Liver (tissue), 8 donors: ENCODE measurements at regions not wholly inside any gene's neighbourhood (a gene's known extent, or its start where the extent isn't known, plus 50 kb on each side); places are given as distances from the start of the nearest gene placed in this dataset.

Experiments
- DNase-seq: peaks from one replicate; pipeline ENCODE4 v3.0.0-alpha.2; 2017; ENCODE audit warnings: low spot score
- H3K27ac ChIP-seq, 2 donors: one replicate each; pipeline ENCODE4 v1.7.0; 2013; ENCODE audit warnings: inconsistent platforms in 2 of 2, low read length in 2 of 2, control low read depth in 1 of 2, low read depth in 1 of 2, mild to moderate bottlenecking in 1 of 2
- H3K27me3 ChIP-seq, 4 donors: one replicate each; pipeline versions ENCODE4 v1.6.1 to v1.7.0; 2013; ENCODE audit warnings: low read length in 3 of 4, inconsistent platforms in 1 of 4, mild to moderate bottlenecking in 1 of 4, moderate library complexity in 1 of 4; ENCODE audit not compliant: control insufficient read depth in 4 of 4, insufficient read depth in 4 of 4
- H3K36me3 ChIP-seq, 4 donors: one replicate each; pipeline versions ENCODE4 v1.6.1 to v1.7.0; 2013; ENCODE audit warnings: low read length in 3 of 4, mild to moderate bottlenecking in 3 of 4, low read depth in 1 of 4, moderate library complexity in 1 of 4; ENCODE audit not compliant: control insufficient read depth in 4 of 4, insufficient read depth in 3 of 4
- H3K4me1 ChIP-seq, 4 donors: one replicate each; pipeline versions ENCODE4 v1.6.1 to v1.7.0; 2013; ENCODE audit warnings: low read length in 3 of 4, mild to moderate bottlenecking in 3 of 4, moderate library complexity in 1 of 4; ENCODE audit not compliant: control insufficient read depth in 4 of 4, insufficient read depth in 4 of 4
- H3K4me3 ChIP-seq, 3 donors: one replicate each; pipeline versions ENCODE4 v1.6.1 to v1.7.0; 2013; ENCODE audit warnings: low read length in 3 of 3, control low read depth in 1 of 3, low read depth in 1 of 3, mild to moderate bottlenecking in 1 of 3
- H3K9ac ChIP-seq, 2 donors: one replicate each; pipeline ENCODE4 v1.7.0; 2013; ENCODE audit warnings: low read length in 2 of 2, mild to moderate bottlenecking in 2 of 2, moderate library complexity in 2 of 2, control low read depth in 1 of 2, low read depth in 1 of 2
- H3K9me3 ChIP-seq, 4 donors: one replicate each; pipeline versions ENCODE4 v1.6.1 to v1.7.0; 2013; ENCODE audit warnings: low read length in 3 of 4; ENCODE audit not compliant: control insufficient read depth in 4 of 4
- ATF3 ChIP-seq: IDR thresholded peaks from 2 replicates; pipeline ENCODE4 v1.6.1; 2016; ENCODE audit warnings: antibody characterized with exemption
- CTCF ChIP-seq: fragments of 150-350 bp; IDR thresholded peaks from 2 replicates; pipeline ENCODE4 v1.5.1; 2017; ENCODE audit warnings: improper control_type of control experiment, low read depth, low read length; ENCODE audit not compliant: missing input control
- EGR1 ChIP-seq, 2 donors: IDR thresholded peaks; 2 replicates each; pipeline ENCODE4 v1.6.1; 2016 to 2018; ENCODE audit warnings: antibody characterized with exemption in 2 of 2, low read depth in 2 of 2
- FOXA1 ChIP-seq: IDR thresholded peaks from 2 replicates; pipeline ENCODE4 v1.6.1; 2016; ENCODE audit warnings: antibody characterized with exemption
- FOXA2 ChIP-seq: IDR thresholded peaks from 2 replicates; pipeline ENCODE4 v1.6.1; 2016; ENCODE audit warnings: antibody characterized with exemption
- GABPA ChIP-seq, 2 donors: IDR thresholded peaks in 1 of 2; conservative IDR thresholded peaks in 1 of 2; 2 replicates each; pipeline ENCODE4 v1.6.1; 2016; ENCODE audit warnings: antibody characterized with exemption in 2 of 2, mild to moderate bottlenecking in 1 of 2, moderate library complexity in 1 of 2
- HNF4A ChIP-seq, 2 donors: conservative IDR thresholded peaks; 2 replicates each; pipeline ENCODE4 v1.6.1; 2016; ENCODE audit warnings: antibody characterized with exemption in 2 of 2, mild to moderate bottlenecking in 2 of 2
- HNF4G ChIP-seq: IDR thresholded peaks from 2 replicates; pipeline ENCODE4 v1.6.1; 2016; ENCODE audit warnings: antibody characterized with exemption
- JUND ChIP-seq, 2 donors: IDR thresholded peaks; 2 replicates each; pipeline ENCODE4 v1.6.1; 2016; ENCODE audit warnings: antibody characterized with exemption in 2 of 2
- MAX ChIP-seq: IDR thresholded peaks from 2 replicates; pipeline ENCODE4 v1.6.1; 2016; ENCODE audit warnings: antibody characterized with exemption
- NR2F2 ChIP-seq: IDR thresholded peaks from 2 replicates; pipeline ENCODE4 v1.6.1; 2016; ENCODE audit warnings: antibody characterized with exemption
- RAD21 ChIP-seq, 2 donors: IDR thresholded peaks; 2 replicates each; pipeline ENCODE4 v1.6.1; 2016; ENCODE audit warnings: antibody characterized with exemption in 2 of 2, mild to moderate bottlenecking in 2 of 2
- REST ChIP-seq: IDR thresholded peaks from 2 replicates; pipeline ENCODE4 v1.6.1; 2016; ENCODE audit warnings: antibody characterized with exemption, mild to moderate bottlenecking
- RXRA ChIP-seq, 2 donors: IDR thresholded peaks; 2 replicates each; pipeline ENCODE4 v1.6.1; 2017 to 2018; ENCODE audit warnings: antibody characterized with exemption in 2 of 2, mild to moderate bottlenecking in 1 of 2
- SP1 ChIP-seq: IDR thresholded peaks from 2 replicates; pipeline ENCODE4 v1.6.1; 2018; ENCODE audit warnings: antibody characterized with exemption, mild to moderate bottlenecking
- TAF1 ChIP-seq: conservative IDR thresholded peaks from 2 replicates; pipeline ENCODE4 v1.6.1; 2016; ENCODE audit warnings: antibody characterized with exemption, mild to moderate bottlenecking
- YY1 ChIP-seq: IDR thresholded peaks from 2 replicates; pipeline ENCODE4 v1.6.1; 2016; ENCODE audit warnings: antibody characterized with exemption, mild to moderate bottlenecking
- ZBTB33 ChIP-seq: IDR thresholded peaks from 2 replicates; pipeline ENCODE4 v1.6.1; 2016; ENCODE audit warnings: antibody characterized with exemption
- WGBS: extraction: QIAGEN DNeasy Blood & Tissue Kit; methylation state at CpG from one replicate; pipeline ENCODE4 v1.1.7; 2013; 5-methylcytosine and 5-hydroxymethylcytosine counted together
- donor health status: healthy.
- donor health status: healthy.
- donor health status: healthy.
- donor health status: healthy.
- donor health status: healthy.

- no peaks in the 10 kb centered on the region for H3K4me1 ChIP-seq
- 58% methylated on average over 6 of the region's 6 CpGs for WGBS
- TF ChIP-seq RAD21 (IDR thresholded peaks at IDR 0.05): no peak
- TF ChIP-seq NR2F2: no peak
- DNase-seq: peak; percentile 10
- no peaks in the 10 kb centered on the region for H3K36me3 ChIP-seq
- H3K27me3 ChIP-seq: peaks cover 0 to 2% (median 0%) of the 10 kb centered on the region in 4 donors
- no peak overlapping the region for H3K9ac ChIP-seq
- no peak overlapping the region for H3K4me3 ChIP-seq
- no peak overlapping the region for H3K27ac ChIP-seq
- no peaks in the 10 kb centered on the region for H3K9me3 ChIP-seq
These were observed 271.7 kb upstream of the TLE4 start for GRCh38 chr9:79300068-79300467.

- Histone ChIP-seq H3K27me3 (peaks cover 0 to 2% (median 0%) of the 10 kb centered on the region in 4 donors), H3K9me3 (no peaks in the 10 kb centered on the region), H3K4me3 (no peak overlapping the region), H3K27ac (no peak overlapping the region), H3K36me3 (no peaks in the 10 kb centered on the region), H3K4me1 (no peaks in the 10 kb centered on the region), H3K9ac (no peak overlapping the region)
- 32% methylated on average over 2 of the region's 2 CpGs for WGBS
- TF ChIP-seq REST (no peak), YY1 (no peak), FOXA2 (no peak), MAX (no peak), GABPA (IDR thresholded peaks at IDR 0.05 in 1 of 2, conservative IDR thresholded peaks at IDR 0.05 in 1 of 2) (no peak), RAD21 (IDR thresholded peaks at IDR 0.05) (no peak), ZBTB33 (no peak), HNF4A (conservative IDR thresholded peaks at IDR 0.05) (no peak), JUND (IDR thresholded peaks at IDR 0.05) (no peak), EGR1 (IDR thresholded peaks at IDR 0.05; ENCODE audit: low read depth in 2 of 2) (no peak), HNF4G (no peak), ATF3 (no peak), RXRA (IDR thresholded peaks at IDR 0.05) (no peak), SP1 (no peak), FOXA1 (no peak), CTCF (no peak), NR2F2 (no peak), TAF1 (no peak)
- no peak for DNase-seq
These were observed 270.7 kb upstream of the TLE4 start for GRCh38 chr9:79301085-79301484.
